ENCODE measurements at regions not wholly inside any gene's neighbourhood (a gene's known extent, or its start where the extent isn't known, plus 50 kb on each side); places are given as distances from the start of the nearest gene placed in this dataset.

DNA sequence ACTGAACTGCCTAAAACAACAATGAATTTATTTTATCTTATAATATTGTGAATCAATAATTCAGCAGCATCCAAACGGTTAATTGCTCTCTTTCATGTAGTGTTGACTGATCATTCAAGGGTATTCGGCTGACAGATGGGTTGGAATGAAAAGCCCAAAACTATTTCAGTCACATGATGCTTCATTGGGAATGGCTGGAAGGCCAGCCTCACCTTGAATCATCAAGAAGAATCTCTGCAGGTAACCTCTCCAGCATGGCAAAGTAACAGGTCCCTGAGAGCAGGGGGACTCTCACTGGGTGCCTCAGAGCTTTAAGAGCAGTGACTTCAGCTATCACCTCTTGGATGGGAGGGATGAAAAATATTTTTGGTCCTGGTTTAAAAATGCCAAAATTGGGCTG is 1395.7 kb downstream of the OLFM4 start (continued):
- TF ChIP-seq, protein P1, sequence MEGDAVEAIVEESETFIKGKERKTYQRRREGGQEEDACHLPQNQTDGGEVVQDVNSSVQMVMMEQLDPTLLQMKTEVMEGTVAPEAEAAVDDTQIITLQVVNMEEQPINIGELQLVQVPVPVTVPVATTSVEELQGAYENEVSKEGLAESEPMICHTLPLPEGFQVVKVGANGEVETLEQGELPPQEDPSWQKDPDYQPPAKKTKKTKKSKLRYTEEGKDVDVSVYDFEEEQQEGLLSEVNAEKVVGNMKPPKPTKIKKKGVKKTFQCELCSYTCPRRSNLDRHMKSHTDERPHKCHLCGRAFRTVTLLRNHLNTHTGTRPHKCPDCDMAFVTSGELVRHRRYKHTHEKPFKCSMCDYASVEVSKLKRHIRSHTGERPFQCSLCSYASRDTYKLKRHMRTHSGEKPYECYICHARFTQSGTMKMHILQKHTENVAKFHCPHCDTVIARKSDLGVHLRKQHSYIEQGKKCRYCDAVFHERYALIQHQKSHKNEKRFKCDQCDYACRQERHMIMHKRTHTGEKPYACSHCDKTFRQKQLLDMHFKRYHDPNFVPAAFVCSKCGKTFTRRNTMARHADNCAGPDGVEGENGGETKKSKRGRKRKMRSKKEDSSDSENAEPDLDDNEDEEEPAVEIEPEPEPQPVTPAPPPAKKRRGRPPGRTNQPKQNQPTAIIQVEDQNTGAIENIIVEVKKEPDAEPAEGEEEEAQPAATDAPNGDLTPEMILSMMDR (IDR thresholded peaks at IDR 0.05; ENCODE audit: control extremely low read depth in 1 of 3, insufficient read depth in 1 of 3, low read depth in 1 of 3, low read length in 3 of 3): no peak
- TF ChIP-seq POLR2AphosphoS5 (IDR thresholded peaks at IDR 0.05; ENCODE audit: low read depth, low read length): no peak
- TF ChIP-seq JUND (IDR thresholded peaks at IDR 0.05; ENCODE audit: low read length): no peak
- TF ChIP-seq GABPA (IDR thresholded peaks at IDR 0.05; ENCODE audit: borderline replicate concordance, insufficient read depth, low read length): no peak

All from H1 (cell line).